Vagina (tissue), 2 donors: ENCODE measurements at regions not wholly inside any gene's neighbourhood (a gene's known extent, or its start where the extent isn't known, plus 50 kb on each side); places are given as distances from the start of the nearest gene placed in this dataset.

ENCODE experiments used
- DNase-seq, 2 donors: peaks; one replicate each; pipeline ENCODE4 v3.0.0-alpha.2; 2017; ENCODE audit errors: extremely low spot score in 2 of 2
- H3K27ac ChIP-seq: fragments of 200-600 bp; sonication (generic); one replicate; pipeline ENCODE4 v1.5.1; 2019
- H3K27me3 ChIP-seq: fragments of 200-600 bp; sonication (generic); one replicate; pipeline ENCODE4 v1.5.1; 2019
- H3K36me3 ChIP-seq, 2 donors: fragments of 200-600 bp; sonication (generic); one replicate each; pipeline ENCODE4 v1.5.1; 2017 to 2019
- H3K4me1 ChIP-seq: fragments of 200-600 bp; sonication (generic); one replicate; pipeline ENCODE4 v1.5.1; 2019
- H3K4me3 ChIP-seq, 2 donors: fragments of 200-600 bp; sonication (generic); 1 replicate in 1 of 2; 2 replicates in 1 of 2; pipeline ENCODE4 v1.5.1; 2016 to 2019
- H3K9me3 ChIP-seq: fragments of 200-600 bp; sonication (generic); one replicate; pipeline ENCODE4 v1.5.1; 2019
- POLR2A ChIP-seq, 2 donors: fragments of 450-650 bp; IDR thresholded peaks; one replicate each; pipeline ENCODE4 v1.6.1; 2017; ENCODE audit warnings: antibody characterized with exemption in 2 of 2, mild to moderate bottlenecking in 2 of 2, moderate library complexity in 2 of 2
- POLR2AphosphoS5 ChIP-seq, 2 donors: sonication (generic); formaldehyde crosslinking; IDR thresholded peaks; one replicate each; pipeline ENCODE4 v1.9.0; 2017; ENCODE audit warnings: antibody characterized with exemption in 2 of 2, mild to moderate bottlenecking in 2 of 2, low read depth in 1 of 2; ENCODE audit not compliant: insufficient read depth in 1 of 2
- intact Hi-C: fragments of 100-400 bp; cut with DNase I; formaldehyde crosslinking; loops from one replicate; pipeline ENCODE4 v1.15.1; 2023
- TF ChIP-seq, protein P1 (sequence below), 3 experiments: fragments of 450-650 bp in 2 of 3; fragments of 200-600 bp in 1 of 3; sonication (generic) in 1 of 3; IDR thresholded peaks; one replicate each; pipeline ENCODE4 v1.5.1; 2017 to 2019; ENCODE audit warnings: antibody characterized with exemption in 3 of 3, mild to moderate bottlenecking in 2 of 3, moderate library complexity in 2 of 3

DNA sequence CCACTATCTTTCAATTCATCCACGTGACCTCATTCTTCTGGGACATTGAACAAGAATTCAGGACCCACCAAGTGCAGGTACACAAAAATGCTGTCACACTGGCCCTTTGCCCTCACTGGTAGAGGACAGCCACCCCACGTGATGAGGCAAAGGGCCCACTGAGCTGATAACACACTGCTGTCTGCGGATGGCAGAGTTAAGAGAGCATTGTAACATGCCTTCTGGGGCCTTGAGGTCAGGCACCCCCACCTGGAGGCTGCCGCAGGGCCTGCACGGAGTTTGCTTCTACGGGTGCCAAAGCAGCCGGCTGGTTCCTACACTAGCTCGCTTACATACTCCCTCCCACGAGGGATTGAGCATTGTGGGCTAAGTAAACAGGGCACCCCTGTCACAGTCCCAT is 101.0 kb downstream of the LRIG3 start:
- Histone ChIP-seq H3K27ac (no peak overlapping the region), H3K27me3 (no peaks in the 10 kb centered on the region), H3K9me3 (no peaks in the 10 kb centered on the region), H3K4me1 (no peaks in the 10 kb centered on the region), H3K36me3 (no peaks in the 10 kb centered on the region), H3K4me3 (no peak overlapping the region)
- intact Hi-C loops = no loop called here
- no peak for DNase-seq
- TF ChIP-seq, protein P1, sequence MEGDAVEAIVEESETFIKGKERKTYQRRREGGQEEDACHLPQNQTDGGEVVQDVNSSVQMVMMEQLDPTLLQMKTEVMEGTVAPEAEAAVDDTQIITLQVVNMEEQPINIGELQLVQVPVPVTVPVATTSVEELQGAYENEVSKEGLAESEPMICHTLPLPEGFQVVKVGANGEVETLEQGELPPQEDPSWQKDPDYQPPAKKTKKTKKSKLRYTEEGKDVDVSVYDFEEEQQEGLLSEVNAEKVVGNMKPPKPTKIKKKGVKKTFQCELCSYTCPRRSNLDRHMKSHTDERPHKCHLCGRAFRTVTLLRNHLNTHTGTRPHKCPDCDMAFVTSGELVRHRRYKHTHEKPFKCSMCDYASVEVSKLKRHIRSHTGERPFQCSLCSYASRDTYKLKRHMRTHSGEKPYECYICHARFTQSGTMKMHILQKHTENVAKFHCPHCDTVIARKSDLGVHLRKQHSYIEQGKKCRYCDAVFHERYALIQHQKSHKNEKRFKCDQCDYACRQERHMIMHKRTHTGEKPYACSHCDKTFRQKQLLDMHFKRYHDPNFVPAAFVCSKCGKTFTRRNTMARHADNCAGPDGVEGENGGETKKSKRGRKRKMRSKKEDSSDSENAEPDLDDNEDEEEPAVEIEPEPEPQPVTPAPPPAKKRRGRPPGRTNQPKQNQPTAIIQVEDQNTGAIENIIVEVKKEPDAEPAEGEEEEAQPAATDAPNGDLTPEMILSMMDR (IDR thresholded peaks at IDR 0.05) = no peak
- TF ChIP-seq POLR2AphosphoS5 (IDR thresholded peaks at IDR 0.05; ENCODE audit: insufficient read depth in 1 of 2, low read depth in 1 of 2) (no peak), POLR2A (IDR thresholded peaks at IDR 0.05) (no peak)

DNA sequence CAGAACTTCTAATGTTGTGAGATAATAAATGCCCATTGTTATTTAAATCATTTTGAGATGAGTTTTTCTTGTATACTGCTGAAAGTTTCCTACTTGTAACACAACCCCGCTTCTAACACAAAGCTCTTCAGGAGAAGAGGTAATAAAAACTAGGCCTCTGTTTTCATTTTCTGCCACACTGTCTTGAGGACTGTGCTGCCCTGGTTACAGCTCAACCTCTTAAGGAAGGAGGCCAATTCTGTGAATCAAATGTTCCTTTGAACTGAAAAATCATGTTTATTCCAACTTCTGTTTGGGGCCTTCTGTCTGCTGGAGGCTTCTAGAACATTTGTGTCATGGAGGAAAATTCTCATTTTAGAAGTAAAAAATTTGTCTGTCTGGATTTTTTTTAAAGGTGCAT is 100.3 kb downstream of the LRIG3 start:
- H3K27me3 ChIP-seq = no peaks in the 10 kb centered on the region
- H3K36me3 ChIP-seq = no peaks in the 10 kb centered on the region
- no peak for DNase-seq
- no peak overlapping the region for H3K27ac ChIP-seq
- H3K4me3 ChIP-seq = no peak overlapping the region
- intact Hi-C loops = no loop called here
- TF ChIP-seq POLR2A (IDR thresholded peaks at IDR 0.05) (no peak), POLR2AphosphoS5 (IDR thresholded peaks at IDR 0.05; ENCODE audit: insufficient read depth in 1 of 2, low read depth in 1 of 2) (no peak)
- TF ChIP-seq, protein P1 (IDR thresholded peaks at IDR 0.05) = no peak
- no peaks in the 10 kb centered on the region for H3K4me1 ChIP-seq
- H3K9me3 ChIP-seq = no peaks in the 10 kb centered on the region
